Loucy (cell line): ENCODE measurements at regions not wholly inside any gene's neighbourhood (a gene's known extent, or its start where the extent isn't known, plus 50 kb on each side); places are given as distances from the start of the nearest gene placed in this dataset.
"Not testable (repeated sequence)": the region's sequence is repeated elsewhere in the genome, so short reads cannot be mapped to it uniquely, and the experiment has no call there.

Experiments
- EZH2phosphoT487 ChIP-seq: fragments of 200-600 bp; IDR thresholded peaks from 2 replicates; pipeline ENCODE4 v1.6.1; 2018; ENCODE audit warnings: antibody characterized with exemption, mild to moderate bottlenecking, moderate library complexity, borderline replicate concordance
- TF ChIP-seq, protein P1 (sequence below): fragments of 200-600 bp; sonication (generic); conservative IDR thresholded peaks from 2 replicates; pipeline ENCODE4 v1.5.1; 2014; ENCODE audit warnings: mild to moderate bottlenecking, antibody characterized with exemption, low read length

DNA sequence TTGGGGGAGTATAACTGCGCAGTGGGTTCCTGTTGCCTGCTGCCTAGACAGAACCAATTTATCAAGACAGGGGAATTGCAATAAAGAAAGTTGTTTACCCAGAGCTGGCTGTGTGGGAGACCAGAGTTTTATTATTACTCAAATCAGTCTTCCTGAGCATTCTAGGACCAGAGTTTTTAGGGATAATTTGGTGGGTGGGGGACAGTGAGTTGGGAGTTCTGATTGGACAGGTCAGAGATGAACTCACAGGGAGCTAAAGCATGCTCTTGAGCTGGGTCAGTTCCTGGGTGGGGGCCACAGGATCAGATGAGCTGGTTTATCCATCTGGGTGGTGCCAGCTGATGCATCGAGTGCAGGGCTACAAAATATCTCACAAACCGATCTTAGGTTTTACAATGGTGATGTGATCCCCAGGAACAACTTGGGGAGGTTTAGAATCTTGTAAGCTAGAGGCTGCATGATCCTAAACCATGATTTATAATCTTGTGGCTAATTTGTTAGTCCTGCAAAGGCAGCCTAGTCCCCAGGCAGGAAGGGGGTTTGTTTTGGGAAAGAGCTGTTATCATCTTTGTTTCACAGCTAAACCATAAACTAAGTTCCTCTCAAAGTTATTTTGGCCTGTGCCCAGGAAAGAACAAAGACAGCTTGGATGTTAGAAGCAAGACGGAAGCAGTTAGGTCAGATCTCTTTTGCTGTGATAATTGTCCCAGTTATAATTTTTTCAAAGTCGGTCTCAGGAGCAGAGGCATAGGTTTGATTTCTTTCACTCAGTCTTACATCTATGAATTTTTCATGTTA, 146.8 kb downstream of the PPIAL4G start:
- TF ChIP-seq, protein P1, sequence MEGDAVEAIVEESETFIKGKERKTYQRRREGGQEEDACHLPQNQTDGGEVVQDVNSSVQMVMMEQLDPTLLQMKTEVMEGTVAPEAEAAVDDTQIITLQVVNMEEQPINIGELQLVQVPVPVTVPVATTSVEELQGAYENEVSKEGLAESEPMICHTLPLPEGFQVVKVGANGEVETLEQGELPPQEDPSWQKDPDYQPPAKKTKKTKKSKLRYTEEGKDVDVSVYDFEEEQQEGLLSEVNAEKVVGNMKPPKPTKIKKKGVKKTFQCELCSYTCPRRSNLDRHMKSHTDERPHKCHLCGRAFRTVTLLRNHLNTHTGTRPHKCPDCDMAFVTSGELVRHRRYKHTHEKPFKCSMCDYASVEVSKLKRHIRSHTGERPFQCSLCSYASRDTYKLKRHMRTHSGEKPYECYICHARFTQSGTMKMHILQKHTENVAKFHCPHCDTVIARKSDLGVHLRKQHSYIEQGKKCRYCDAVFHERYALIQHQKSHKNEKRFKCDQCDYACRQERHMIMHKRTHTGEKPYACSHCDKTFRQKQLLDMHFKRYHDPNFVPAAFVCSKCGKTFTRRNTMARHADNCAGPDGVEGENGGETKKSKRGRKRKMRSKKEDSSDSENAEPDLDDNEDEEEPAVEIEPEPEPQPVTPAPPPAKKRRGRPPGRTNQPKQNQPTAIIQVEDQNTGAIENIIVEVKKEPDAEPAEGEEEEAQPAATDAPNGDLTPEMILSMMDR: not testable (repeated sequence)
- TF ChIP-seq EZH2phosphoT487: not testable (repeated sequence)
